GM12865 (cell line): ENCODE measurements at regions not wholly inside any gene's neighbourhood (a gene's known extent, or its start where the extent isn't known, plus 50 kb on each side); places are given as distances from the start of the nearest gene placed in this dataset.
"Not testable (repeated sequence)": the region's sequence is repeated elsewhere in the genome, so short reads cannot be mapped to it uniquely, and the experiment has no call there.

ENCODE experiments used
- DNase-seq: peaks from one replicate; pipeline ENCODE4 v3.0.0; 2010; ENCODE audit warnings: low read depth
- H3K4me3 ChIP-seq: 2 replicates; pipeline ENCODE4 v1.5.1; 2011; ENCODE audit warnings: mild to moderate bottlenecking, low read depth, low read length, control low read depth
- TF ChIP-seq, protein P1 (sequence below): IDR thresholded peaks from 2 replicates; pipeline ENCODE4 v1.5.1; 2011; ENCODE audit warnings: low read length, control low read depth, low read depth, inconsistent platforms; ENCODE audit not compliant: insufficient read depth; ENCODE audit errors: missing control alignments

DNA sequence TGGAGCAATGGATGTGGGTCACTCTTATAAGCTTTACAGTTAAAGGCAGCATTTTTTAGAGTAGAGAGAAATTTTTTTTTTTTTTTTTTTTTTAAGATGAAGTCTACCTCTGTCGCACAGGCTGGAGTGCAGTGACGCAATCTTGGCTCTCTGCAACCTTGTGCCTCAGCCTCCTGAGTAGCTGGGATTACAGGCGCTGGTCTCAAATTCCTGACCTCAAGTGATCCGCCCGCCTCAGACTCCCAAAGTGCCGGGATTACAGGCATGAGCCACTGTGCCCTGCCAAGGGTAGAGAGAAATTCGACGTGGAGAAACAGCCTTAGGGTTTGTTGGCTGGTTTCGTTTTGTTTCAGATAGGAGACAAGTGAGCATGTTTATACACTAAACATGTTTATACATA lies 594.2 kb upstream of the ADAMTS5 start:
- TF ChIP-seq, protein P1, sequence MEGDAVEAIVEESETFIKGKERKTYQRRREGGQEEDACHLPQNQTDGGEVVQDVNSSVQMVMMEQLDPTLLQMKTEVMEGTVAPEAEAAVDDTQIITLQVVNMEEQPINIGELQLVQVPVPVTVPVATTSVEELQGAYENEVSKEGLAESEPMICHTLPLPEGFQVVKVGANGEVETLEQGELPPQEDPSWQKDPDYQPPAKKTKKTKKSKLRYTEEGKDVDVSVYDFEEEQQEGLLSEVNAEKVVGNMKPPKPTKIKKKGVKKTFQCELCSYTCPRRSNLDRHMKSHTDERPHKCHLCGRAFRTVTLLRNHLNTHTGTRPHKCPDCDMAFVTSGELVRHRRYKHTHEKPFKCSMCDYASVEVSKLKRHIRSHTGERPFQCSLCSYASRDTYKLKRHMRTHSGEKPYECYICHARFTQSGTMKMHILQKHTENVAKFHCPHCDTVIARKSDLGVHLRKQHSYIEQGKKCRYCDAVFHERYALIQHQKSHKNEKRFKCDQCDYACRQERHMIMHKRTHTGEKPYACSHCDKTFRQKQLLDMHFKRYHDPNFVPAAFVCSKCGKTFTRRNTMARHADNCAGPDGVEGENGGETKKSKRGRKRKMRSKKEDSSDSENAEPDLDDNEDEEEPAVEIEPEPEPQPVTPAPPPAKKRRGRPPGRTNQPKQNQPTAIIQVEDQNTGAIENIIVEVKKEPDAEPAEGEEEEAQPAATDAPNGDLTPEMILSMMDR = no peak
- DNase-seq = no peak
- no peak overlapping the region for H3K4me3 ChIP-seq

DNA sequence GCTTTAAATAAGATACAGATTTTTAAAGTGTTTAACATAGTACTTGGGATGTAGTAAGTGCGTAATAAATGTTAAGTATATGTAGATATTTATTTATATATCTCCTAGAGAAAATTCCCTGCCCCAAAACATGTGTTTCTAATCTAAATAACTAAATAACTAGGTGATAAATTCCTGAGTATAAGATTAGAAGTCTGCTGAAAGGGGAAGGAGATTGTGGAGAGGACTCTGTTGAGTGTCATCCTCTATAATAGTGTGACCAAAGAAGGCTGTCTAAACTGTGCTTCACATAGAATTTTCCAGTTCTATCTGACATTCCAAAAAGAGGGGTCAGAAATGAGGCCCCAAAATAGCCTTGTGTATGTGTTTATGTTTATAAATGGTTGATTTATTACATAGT lies 590.5 kb upstream of the ADAMTS5 start:
- TF ChIP-seq, protein P1 = no peak
- H3K4me3 ChIP-seq = no peak overlapping the region
- DNase-seq = no peak

DNA sequence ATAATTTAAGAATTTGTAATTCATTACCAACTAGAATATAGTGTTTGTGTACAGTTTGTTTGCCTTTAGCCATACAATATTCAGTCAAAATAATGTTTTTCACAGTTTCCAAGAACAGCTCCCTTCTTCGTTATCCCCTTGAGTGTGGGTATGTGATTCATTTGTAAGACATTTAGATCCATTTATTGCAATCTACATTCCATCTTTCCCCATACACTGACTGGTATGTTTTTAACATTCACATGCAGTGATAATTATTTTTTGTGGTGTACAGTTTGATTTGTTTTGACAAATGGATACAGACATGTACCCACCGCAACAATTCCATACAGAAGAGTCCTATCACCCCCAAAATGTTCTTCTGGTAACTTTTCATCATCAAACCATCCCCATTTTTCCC lies 589.1 kb upstream of the ADAMTS5 start:
- DNase-seq = no peak
- TF ChIP-seq, protein P1 = no peak
- no peak overlapping the region for H3K4me3 ChIP-seq

DNA sequence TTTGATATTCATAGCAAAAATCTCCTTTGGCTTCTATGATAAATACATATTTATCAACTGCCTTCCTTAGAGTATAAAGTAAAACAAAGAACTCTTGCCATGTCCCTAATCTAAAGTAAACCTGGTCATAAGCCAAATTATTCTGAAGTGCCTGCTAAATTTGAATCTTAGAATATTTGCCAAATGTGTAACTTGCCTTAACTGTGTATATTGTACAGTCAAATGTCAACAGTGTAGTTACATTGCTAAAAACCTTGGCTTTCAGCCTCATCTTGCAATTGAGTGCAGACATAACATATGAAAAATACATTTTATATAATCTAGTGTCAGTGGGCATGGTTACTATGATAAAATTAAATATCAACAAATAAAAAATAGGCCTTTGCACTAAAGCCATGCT lies 583.4 kb upstream of the ADAMTS5 start:
- no peak overlapping the region for H3K4me3 ChIP-seq
- TF ChIP-seq, protein P1 = no peak
- DNase-seq = no peak

DNA sequence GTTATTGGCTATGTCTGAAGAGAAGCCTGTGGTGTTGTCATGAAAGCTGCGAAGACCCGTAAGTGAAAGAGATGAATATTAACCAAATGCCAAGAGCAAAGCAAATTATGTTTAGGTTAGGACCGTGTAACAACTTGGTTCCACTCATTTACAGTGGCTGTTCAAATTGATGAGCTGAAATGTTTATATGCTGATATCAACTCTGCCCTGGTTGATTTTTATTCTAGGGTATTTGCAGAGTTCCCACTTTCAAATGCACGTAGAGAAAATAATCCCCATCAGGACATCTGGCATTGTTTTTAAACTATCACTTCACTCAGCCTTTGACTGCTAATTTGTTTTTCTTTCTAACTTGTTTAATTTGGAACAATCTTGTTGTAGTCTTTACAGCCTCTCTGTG lies 581.6 kb upstream of the ADAMTS5 start:
- DNase-seq = no peak
- TF ChIP-seq, protein P1 = no peak
- no peak overlapping the region for H3K4me3 ChIP-seq

DNA sequence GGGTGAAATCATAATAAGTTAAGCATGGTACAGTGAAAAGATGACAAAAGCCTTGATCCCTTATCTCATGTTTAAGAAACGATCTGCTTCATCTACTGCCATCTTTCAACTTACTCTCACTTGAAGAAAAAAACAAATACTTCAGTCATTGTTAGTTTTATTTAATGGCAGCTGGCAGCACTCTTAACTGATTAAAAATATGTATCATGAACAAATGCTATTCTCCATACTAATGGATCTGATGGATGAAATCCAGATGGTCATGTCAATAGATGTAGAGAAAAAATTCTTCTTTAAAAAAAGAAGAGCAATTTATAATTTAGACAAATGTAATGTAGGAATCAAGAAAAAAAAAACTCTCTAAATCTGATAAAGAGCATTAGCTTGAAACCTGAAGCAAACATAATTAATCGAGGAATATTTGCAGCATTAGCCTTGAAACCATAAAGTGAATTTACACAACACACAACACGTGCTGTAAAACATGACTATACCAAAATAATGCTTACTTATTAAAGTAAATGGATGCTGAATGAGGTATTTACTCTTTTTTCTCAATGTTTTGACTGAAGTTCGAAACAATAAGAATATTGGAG lies 579.0 kb upstream of the ADAMTS5 start:
- H3K4me3 ChIP-seq = no peak overlapping the region
- DNase-seq = no peak
- TF ChIP-seq, protein P1 = no peak

DNA sequence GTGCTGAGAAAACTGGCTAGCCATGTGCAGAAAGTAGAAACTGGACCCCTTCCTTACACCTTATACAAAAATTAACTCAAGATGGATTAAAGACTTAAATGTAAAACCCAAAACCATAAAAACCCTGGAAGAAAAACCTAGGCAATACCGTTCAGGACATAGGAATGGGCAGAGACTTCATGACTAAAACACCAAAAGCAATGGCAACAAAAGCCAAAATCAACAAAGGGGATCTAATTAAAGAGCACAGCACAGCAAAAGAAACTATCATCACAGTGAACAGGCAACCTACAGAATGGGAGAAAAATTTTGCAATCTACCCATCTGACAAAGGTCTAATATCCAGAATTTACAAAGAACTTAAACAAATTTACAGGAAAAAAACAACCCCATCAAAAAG lies 575.2 kb upstream of the ADAMTS5 start:
- not testable (repeated sequence) for H3K4me3 ChIP-seq, DNase-seq
